HG03520 (cell line): ENCODE measurements at regions not wholly inside any gene's neighbourhood (a gene's known extent, or its start where the extent isn't known, plus 50 kb on each side); places are given as distances from the start of the nearest gene placed in this dataset.
"Not testable (repeated sequence)": the region's sequence is repeated elsewhere in the genome, so short reads cannot be mapped to it uniquely, and the experiment has no call there.

Source experiments
- ATAC-seq: cut with Tn5 transposase; IDR thresholded peaks from one replicate; pipeline ENCODE4 v1.9.1; 2021; ENCODE audit warnings: mild to moderate bottlenecking, moderate library complexity; ENCODE audit not compliant: unreplicated experiment

DNA sequence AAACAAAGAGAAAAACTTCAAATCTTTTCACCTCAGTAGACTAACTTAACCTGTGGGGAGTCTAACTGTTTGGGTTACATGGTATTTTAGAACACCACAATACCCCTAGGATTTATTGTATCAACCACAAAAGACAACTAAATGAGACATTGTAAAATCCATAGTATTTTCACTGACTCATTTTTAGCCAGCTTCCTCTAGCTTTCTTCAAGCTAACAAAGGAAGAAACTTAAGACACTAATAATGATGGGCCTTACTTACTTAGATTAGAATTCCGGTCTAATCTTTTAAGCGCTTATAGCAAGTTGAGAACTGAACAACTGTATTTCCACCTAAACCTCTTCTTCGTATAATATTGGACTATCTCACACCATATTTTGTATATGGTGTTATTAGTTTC, 529.3 kb downstream of the DMRTA1 start:
- no peak for ATAC-seq

GRCh38 chr9:22976454-22976853, 529.8 kb downstream of the DMRTA1 start:
- no peak for ATAC-seq

GRCh38 chr9:22980429-22980828, 533.8 kb downstream of the DMRTA1 start:
- not testable (repeated sequence) for ATAC-seq

GRCh38 chr9:22986556-22986955, 539.9 kb downstream of the DMRTA1 start:
- no peak for ATAC-seq

GRCh38 chr9:22990349-22990748, 543.7 kb downstream of the DMRTA1 start:
- ATAC-seq, result no peak

- ATAC-seq, result no peak
Measured at GRCh38 chr9:22992780-22993179, 546.2 kb downstream of the DMRTA1 start.

GRCh38 chr9:22997923-22998322, 551.3 kb downstream of the DMRTA1 start:
- no peak for ATAC-seq

GRCh38 chr9:23005156-23005555, 558.5 kb downstream of the DMRTA1 start:
- no peak for ATAC-seq

DNA sequence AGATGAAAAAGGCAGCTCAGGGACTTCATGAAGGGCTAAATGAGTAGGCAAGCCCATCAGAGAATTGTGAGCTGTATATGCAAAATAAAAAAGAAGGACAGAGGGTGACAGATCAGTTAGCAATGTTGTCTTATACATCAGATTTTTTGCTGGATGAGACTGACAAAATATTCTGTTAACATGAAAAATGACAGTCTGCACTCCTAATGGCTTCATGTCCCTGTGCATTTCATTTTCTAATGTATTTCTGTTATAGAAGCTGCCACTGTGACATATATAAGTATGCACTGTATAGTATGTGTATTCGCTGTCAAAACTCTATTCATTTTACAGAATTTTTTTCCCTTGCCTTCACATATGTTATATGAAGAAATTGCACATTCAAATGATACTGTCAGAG, 559.5 kb downstream of the DMRTA1 start:
- no peak for ATAC-seq

- no peak for ATAC-seq
Measured at GRCh38 chr9:23011669-23012068, 565.0 kb downstream of the DMRTA1 start.

DNA sequence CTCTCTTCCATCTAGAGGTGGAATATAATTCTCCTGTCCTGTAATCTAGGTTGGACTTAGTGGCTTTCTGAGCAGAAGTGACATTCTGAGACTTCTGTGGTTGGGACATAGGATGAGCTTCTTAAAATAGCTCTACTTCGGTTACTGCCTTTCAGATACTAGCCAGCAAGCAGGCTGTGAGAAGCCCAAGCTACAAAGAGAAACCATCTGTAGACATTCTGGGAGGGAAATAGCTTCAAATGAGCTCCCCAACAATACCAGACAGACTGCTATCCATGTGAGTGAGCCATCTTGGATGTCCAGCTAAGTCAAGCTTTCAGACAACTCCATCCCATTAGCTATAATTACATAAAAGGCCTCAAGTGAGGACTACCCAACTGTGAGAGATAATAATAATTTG, 568.9 kb downstream of the DMRTA1 start:
- no peak for ATAC-seq

DNA sequence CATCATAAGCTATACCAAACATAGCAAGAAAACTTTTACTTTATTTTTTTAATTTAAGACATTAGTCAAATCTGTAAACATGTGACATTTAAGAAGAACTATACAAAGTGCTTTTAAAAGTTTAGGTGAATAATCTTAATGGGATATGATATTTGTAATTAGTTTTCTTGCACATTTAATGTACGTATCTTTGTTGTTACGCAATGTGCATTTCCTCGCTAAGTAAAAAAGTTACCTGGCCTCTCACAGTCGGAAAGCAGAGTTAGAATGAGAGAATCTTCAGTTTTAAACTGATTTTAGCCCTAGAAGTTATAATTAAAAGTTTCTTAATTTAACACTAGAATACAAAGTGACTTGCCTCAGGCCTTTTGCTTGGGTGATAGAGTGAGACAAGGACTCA, 589.8 kb downstream of the DMRTA1 start:
- no peak for ATAC-seq

GRCh38 chr9:23039402-23039801, 592.8 kb downstream of the DMRTA1 start:
- ATAC-seq, result no peak

- no peak for ATAC-seq
Measured at GRCh38 chr9:23041466-23041865, 594.8 kb downstream of the DMRTA1 start.

GRCh38 chr9:23044549-23044948, 597.9 kb downstream of the DMRTA1 start:
- no peak for ATAC-seq

DNA sequence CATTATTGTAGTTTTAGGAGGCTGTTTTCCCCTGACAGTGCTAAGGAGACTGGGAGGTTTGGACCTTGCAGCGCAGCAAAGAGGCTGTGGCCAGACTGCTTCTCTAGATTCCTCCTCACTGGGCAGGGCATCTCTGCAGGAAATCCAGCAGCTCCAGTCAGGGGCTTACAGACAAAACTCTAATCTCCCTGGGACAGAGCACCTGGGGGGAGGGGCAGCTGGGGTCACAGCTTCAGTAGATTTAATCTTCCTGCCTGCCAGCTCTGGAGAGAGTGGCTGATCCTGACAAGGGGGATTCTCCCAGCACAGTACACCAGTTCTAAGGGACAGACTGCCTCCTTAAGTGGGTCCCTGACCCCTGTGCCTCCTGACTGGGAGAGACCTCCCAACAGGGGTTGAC, 599.4 kb downstream of the DMRTA1 start:
- not testable (repeated sequence) for ATAC-seq

DNA sequence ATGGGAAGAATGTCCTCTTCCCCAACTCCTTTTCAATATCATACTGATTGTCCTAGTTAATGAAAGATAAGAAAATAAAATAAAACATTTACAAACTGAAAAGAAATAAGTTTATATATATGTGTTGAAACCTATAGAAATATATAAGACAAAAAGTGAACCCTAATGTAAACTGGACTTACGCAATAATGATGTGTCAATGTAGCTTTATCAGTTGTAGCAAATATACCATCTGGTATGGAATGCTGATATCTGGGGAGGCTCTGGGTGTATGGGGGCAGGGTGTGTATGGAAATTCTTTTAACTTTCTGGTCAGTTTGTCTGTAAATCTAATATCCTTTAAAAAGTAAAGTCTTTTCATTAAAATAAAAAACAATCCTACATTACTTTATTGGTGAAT, 603.9 kb downstream of the DMRTA1 start:
- ATAC-seq, result no peak

DNA sequence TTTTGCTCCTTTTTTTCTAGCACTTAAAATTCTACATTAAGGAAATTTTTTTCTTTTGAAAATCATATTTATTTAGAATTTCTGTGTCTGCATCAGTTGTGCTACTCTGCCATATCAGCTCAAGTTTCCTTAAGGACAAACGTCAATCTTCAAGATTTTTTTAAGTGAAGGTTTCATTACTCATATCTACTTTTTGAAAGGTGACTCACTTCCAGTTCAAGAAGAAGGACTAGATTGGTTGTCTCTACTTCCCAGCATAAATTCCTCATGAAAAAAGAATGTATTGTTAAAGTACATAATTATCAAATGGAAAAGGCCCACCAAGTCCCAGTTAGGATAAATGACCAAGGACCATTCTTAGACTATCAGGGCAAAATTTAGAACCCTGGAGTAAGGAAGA, 626.5 kb downstream of the DMRTA1 start:
- ATAC-seq, result no peak

- ATAC-seq, result no peak
Measured at GRCh38 chr9:23079798-23080197, 633.2 kb downstream of the DMRTA1 start.

GRCh38 chr9:23081377-23081776, 634.8 kb downstream of the DMRTA1 start:
- no peak for ATAC-seq

DNA sequence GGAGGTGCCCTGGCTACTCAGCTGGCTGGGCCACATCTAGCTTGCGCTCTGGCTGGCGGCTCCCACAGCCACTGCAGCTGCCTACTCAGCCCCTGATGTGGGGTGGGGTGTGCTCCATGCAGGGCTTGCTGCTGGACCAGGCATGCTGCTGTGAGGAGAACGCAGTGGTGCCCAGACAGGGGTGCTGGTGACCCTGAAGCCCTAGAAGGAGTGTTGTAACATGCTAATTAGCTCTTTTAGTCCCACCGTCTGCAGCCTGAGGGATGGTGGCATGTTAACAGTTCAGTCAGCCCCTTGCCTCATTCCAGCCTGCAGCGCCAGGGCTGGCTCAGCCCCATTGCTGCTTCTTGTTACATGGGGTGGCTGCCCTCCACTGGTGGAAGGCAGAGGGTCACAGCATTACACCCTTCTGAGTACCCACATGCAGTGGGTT, 642.3 kb downstream of the DMRTA1 start:
- no peak for ATAC-seq

- ATAC-seq, result no peak
Measured at GRCh38 chr9:23117616-23118015, 671.0 kb downstream of the DMRTA1 start.

- no peak for ATAC-seq
Measured at GRCh38 chr9:23120630-23121029, 674.0 kb downstream of the DMRTA1 start.
